GM19035 (cell line): ENCODE measurements at regions not wholly inside any gene's neighbourhood (a gene's known extent, or its start where the extent isn't known, plus 50 kb on each side); places are given as distances from the start of the nearest gene placed in this dataset.

ENCODE experiments used
- ATAC-seq: cut with Tn5 transposase; IDR thresholded peaks from one replicate; pipeline ENCODE4 v1.9.1; 2021; ENCODE audit not compliant: unreplicated experiment

DNA sequence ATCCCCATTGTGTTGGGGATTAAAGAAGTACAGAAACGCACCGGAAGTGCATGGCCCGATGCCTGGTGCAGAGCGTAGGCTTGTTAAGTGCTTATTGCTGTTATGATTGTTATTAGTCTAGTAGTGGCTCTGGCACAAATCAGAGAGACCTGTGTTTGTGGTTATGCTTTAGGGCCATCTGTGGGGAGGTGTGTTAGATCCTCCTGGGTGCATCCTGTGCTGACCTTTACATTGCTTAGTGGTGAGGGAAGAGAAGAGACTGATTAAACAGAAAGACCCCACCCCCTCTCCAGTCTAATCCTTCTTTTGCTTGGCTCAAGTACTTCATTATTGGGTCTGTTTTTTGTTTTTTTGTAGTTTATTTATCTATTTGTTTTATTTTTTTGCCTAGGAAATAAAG, 112.7 kb upstream of the SPRY4 start:
- no peak for ATAC-seq

DNA sequence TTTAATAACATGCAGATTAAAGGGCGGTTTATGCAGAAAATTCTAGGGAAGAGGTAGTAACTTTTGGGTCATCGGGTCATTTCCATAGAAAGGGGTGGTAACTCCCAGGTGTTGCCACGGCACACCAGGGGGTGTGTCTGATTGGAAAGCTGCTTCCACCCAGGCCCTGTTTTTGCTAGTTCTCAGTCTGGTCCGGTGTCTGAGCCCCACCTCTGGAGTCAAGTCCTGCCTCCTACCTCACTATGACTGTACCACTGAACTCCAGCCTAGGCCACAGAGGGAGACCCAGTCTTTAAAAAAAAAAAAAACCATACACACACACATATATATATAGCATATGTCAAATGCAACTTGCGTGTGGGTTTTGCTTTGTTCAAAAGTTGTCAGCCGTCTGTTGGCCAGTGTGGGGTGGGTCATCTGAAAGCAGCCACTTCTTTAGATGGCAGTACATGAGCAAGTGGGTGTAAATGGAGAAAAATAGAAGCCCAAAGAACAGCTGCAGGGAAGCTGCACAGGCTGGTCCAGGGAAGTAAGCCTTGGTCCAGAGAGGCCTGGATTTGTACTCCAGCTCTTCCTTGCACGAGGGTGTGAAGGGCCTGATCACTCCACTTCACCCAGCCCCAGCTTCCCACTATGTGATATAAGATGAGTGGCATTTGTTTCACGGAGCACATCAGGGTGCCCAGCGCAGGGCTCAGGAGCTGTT, 110.7 kb upstream of the SPRY4 start:
- no peak for ATAC-seq

- no peak for ATAC-seq
These were observed 109.4 kb upstream of the SPRY4 start for GRCh38 chr5:142434322-142434612.

GRCh38 chr5:142433526-142434321, 108.9 kb upstream of the SPRY4 start:
- ATAC-seq, result no peak

DNA sequence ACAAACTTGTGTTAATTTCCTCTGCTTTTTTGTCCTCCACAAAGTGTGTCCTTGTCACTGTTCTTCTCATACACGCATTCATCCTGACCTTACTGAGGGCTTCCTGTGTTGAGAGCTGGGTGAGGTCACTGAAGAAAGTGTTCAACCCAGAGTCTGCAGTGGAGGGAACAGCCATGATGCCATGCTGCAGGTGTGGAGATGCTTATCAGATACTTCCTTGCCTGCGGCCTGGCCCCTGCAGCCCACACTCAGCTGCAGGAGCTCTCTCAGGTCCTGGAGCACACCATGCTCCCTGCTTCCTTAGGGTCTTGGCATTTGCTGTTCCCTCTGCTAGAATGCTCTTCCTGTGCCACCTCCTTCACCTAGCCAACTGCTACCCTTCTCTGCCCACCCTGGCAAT, 108.1 kb upstream of the SPRY4 start:
- ATAC-seq, result peak; percentile 24

DNA sequence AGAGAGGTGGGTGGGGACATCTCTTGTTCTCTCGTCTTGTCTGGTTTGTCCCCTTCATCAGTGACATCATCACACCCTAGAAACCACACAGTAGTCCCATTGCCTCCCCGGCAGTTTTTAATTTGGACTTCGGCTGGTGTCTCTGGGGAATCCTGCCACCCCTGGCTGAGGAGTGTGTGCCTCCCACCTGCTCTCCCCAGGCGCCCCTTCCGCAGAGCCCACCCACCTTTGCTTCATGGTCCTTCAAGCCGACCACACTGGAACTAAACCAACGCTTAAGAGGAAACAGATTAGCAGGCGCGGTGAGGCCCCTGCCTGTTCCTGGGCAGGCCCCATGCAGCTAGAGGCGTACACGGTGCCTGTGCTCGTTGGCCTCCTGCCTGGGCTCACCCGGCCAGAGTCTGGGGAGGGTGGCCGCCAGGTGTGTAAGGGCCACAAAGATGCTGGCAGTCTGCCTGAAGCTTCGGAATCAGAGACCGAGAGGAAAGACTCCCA, 107.6 kb upstream of the SPRY4 start:
- ATAC-seq, result peak; percentile 53

DNA sequence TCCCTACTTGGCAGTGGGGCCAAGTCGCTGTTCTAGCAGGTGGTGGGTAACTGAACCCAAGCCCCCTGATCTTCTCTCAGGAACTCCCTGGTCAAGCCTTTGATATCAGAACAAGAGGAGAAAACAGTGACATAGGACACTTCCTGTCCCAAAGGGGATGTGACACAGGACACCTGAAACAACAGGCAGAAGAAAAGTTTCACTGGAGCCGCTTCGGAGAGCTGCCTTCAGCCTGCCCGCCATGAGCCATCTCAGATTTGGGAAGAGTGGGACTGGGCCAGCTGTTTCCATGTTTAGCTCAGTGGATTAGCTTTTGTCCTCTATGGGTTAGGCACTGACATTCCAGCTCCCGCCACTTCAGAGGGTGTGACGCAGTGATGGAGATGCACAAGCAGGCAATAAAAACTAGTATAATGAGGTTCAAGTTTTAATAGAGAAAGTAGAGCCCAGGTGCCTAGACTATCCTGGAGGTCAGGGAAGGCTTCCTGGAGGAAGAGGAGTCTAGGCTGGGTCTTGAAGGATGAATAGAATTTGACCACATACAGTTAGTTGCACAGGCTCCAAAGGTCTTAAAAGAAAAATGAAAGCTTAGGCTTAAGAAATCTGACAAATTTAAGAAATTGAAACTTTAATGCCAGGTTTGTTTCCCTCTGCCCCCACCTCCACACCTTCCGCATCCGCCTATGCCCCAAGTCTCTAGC, 104.1 kb upstream of the SPRY4 start:
- ATAC-seq, result no peak

DNA sequence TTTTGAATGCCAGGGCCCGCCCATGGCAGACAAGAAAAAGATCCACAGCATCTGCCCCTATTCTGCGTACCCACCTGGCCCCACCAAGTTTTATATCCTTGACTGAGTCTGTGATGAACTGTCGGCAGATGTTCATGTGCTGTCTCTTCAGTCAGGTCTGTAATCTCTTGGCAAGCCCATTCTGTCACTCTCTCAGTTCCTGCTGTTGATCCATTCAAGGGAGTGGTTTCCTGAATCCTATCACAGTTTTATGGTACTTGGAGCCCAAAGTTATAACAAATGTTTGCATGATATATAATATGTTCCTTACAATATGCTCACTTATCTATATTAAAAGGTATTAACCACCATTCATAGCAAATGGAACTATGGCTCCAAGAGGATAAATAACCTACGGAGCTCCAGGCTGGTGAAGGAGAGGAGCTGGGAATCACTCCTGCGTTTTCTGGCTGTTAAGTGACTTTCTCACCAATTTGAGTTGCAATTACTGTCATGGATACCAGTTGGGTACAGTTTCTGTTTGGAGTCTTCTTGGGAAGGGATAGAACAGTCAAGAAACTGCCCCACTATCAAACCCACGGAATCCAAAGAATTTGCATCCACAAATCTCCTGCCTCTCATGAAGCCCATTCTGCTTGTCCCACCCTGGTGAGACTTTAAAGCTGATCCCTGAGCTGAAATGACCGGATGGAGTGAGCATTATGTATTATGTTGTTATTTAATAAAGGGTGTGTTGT, 103.4 kb upstream of the SPRY4 start:
- ATAC-seq, result no peak

GRCh38 chr5:142427529-142427928, 102.7 kb upstream of the SPRY4 start:
- no peak for ATAC-seq

- no peak for ATAC-seq
These were observed 102.2 kb upstream of the SPRY4 start for GRCh38 chr5:142427015-142427364.

DNA sequence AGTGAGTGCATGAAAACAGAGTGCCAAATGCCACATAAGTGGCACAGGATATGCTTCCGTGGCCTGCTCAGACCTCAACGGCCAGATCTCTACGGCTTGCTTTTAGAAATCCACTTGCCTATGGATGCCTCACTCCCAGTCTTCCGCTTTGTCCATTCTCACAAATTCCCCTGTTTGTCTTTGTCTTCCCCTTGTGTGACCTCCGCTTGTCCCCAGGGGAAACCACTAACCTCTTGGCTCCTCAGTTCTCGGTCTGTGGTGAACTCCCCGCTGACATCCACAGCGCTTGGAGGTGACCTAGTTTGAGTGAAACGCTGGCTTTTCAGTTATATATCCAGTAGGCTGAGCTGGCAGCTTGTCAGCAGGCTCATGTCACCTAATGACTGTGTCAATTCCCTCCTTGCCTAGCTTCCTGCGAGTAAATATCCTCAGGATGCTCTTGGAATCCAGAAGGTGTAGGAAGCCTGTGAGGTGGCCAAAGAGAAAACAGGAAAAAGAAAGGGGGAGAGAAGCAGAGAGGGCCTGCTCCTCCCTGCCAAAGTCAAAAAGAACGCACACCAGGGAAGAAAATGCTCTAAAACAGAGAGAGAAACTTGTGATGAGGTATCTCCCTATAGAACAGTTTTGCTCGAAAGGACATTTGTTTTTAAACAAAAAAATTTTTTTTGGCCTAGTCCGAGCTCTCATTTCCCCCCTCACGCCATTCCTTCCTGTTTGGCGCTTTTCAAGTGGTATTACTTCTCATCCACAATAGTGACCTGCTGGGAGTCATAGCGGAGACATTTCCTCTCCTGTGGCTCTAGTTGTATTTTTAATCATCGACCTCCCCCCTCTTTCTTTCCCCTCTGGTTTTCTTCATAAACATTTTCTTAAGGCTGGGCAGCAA, 101.6 kb upstream of the SPRY4 start:
- ATAC-seq, result no peak

DNA sequence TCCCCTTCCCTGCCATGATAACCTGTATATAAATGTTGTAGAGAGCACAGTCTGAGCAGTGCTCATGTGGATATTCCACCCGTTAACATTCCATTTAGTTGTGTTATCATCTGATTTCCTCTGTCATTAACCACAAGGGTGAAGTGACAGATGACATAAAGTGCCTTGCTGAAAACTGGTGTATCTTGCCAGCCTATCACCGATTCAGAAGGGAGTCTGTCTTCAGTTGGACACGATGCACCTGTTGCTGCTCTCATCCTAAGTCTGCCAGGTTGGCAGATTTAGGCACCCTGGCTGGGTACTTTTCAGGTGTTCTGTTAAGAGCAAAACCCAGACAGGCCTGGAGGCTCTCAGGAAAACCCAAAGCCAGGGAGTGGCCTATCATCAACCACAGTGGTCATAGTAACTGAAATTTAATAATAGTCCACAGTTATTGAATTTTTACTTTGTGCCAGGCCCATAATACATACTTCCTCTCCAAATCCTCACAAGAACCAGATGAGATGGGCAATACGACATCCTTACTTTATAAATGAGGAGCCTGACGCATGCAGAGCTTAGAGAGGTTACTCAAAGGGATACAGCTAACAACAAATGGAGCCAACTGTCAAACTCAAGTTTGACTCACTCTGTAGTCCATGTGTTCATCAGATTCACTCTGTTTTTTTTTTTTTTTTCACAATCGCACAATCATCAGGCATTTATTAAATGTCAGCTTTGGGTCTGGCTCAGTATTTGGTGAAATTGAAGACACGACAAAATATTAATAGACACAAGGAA, 100.7 kb upstream of the SPRY4 start:
- no peak for ATAC-seq

- no peak for ATAC-seq
These were observed 97.6 kb upstream of the SPRY4 start for GRCh38 chr5:142422429-142422828.

DNA sequence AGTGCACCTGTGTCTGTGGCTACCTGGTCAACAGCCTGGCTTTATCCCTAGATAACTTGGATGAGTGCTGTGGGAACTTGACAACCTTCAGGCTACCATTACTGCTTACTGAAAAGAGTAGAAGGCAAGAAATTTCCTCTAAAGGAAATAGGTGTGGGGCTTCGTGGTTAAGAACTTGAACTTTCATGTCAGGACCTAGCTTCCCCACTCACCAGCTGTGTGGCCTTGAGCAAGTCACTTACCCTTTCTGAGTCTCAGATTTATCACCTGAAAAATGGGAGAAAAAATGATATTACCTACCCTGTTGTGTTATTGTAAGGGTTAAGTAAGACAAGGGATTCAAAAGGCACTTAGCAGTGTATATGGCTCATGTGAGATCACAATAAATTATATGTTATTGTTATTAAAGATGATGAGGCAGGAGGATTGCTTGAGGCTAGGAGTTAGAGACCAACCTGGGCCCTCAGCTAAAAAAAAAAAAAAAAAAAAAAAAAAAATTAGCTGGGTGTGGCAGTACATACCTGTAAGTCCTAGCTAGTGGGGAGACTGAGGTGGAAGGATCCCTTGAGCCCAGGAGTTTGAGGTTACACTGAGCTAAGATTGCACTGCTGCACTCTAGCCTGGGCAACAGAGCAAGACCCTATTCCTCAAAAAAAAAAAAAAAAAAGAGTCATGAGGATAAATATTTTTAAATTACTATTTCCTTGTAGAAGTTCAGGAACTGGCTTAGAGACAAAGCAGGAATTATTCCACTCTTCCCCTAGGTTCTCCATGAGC, 97.0 kb upstream of the SPRY4 start:
- ATAC-seq, result no peak

- ATAC-seq, result no peak
These were observed 96.4 kb upstream of the SPRY4 start for GRCh38 chr5:142421228-142421617.

DNA sequence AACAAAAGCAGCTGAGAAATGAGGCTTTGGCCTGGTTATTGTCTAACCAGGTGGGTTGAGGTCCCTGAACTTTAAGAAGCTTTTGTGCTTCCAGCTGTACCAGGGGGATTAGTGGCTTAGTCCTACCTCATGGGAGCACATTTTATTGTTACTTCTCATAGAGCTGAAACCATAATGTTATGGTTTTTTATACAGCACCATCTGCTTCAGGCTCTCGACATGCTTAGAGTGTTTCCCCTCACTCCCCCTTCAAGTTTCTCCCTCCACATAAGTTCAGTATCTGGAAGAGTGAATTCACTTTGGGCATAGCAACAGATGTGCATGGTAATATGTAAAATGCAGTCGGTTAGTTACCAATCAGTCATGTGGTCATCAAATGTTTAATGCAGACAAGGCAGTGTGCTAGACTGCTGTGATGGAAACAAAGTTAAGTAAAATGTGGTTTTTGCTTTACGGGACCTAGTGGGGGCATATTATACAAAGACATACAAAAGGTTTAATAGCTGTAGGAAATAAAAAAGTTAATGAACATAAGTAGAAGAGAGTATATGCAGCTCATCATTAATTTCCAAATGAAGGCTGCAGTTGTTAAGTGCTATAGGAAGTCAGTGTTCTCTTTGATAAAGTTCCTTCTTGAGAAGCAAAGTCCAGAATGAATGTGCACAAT, 95.9 kb upstream of the SPRY4 start:
- ATAC-seq, result no peak

GRCh38 chr5:142412581-142412980, 87.8 kb upstream of the SPRY4 start:
- ATAC-seq, result no peak

- ATAC-seq, result no peak
These were observed 87.0 kb upstream of the SPRY4 start for GRCh38 chr5:142411656-142412425.
